SU-DHL-6 (cell line): ENCODE measurements at regions not wholly inside any gene's neighbourhood (a gene's known extent, or its start where the extent isn't known, plus 50 kb on each side); places are given as distances from the start of the nearest gene placed in this dataset.

ENCODE experiments used
- EZH2phosphoT487 ChIP-seq: fragments of 200-600 bp; sonication (generic), shearing (Covaris generic); conservative IDR thresholded peaks from 2 replicates; pipeline ENCODE4 v1.6.1; 2018; ENCODE audit warnings: mild to moderate bottlenecking, antibody characterized with exemption, low read length, moderate library complexity, mixed read lengths
- TF ChIP-seq, protein P1 (sequence below): fragments of 200-600 bp; sonication (generic); IDR thresholded peaks from one replicate; pipeline ENCODE4 v1.5.1; 2017; ENCODE audit warnings: antibody characterized with exemption, mild to moderate bottlenecking, low read length, moderate library complexity; ENCODE audit not compliant: insufficient read depth, poor library complexity, severe bottlenecking

DNA sequence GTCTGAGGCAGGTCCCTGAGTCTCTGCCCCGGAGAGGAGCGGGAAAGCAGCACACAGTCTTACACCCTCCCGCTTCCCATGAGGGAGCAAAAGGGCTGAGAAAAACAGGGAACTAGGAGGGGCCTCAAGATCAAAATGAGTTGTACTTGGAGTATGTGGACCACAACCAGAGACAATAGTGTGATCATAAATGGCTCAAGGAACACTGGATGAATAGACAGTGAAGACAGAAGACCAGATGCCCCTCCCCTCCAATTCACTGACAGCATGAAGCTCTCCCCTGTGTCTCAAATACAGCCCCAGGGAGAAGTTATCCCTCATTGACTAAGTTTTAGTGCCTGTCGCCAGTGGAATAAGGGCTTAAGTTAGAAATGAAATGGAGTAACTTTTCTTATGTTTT is 191.0 kb downstream of the TFAP2A start:
- TF ChIP-seq, protein P1, sequence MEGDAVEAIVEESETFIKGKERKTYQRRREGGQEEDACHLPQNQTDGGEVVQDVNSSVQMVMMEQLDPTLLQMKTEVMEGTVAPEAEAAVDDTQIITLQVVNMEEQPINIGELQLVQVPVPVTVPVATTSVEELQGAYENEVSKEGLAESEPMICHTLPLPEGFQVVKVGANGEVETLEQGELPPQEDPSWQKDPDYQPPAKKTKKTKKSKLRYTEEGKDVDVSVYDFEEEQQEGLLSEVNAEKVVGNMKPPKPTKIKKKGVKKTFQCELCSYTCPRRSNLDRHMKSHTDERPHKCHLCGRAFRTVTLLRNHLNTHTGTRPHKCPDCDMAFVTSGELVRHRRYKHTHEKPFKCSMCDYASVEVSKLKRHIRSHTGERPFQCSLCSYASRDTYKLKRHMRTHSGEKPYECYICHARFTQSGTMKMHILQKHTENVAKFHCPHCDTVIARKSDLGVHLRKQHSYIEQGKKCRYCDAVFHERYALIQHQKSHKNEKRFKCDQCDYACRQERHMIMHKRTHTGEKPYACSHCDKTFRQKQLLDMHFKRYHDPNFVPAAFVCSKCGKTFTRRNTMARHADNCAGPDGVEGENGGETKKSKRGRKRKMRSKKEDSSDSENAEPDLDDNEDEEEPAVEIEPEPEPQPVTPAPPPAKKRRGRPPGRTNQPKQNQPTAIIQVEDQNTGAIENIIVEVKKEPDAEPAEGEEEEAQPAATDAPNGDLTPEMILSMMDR: no peak
- no peak for TF ChIP-seq EZH2phosphoT487
